Neural progenitor cell (in vitro differentiated cells): ENCODE measurements at regions not wholly inside any gene's neighbourhood (a gene's known extent, or its start where the extent isn't known, plus 50 kb on each side); places are given as distances from the start of the nearest gene placed in this dataset.

Experiments
- DNase-seq: peaks from one replicate; pipeline ENCODE4 v3.0.0-alpha.2; 2016; ENCODE audit warnings: low spot score
- H2AFZ ChIP-seq: fragments of 200-600 bp; sonication (generic); replicated peaks from 2 replicates; pipeline ENCODE4 v1.6.1; 2016; ENCODE audit warnings: antibody characterized with exemption
- H3F3A ChIP-seq: fragments of 200-600 bp; sonication (generic); 2 replicates; pipeline ENCODE4 v1.6.1; 2016; ENCODE audit warnings: antibody characterized with exemption, low read depth
- H3K27ac ChIP-seq: fragments of 200-600 bp; sonication (generic); 2 replicates; pipeline ENCODE4 v1.5.1; 2016; ENCODE audit warnings: mild to moderate bottlenecking
- H3K27me3 ChIP-seq: fragments of 200-600 bp; sonication (generic); 2 replicates; pipeline ENCODE4 v1.6.1; 2016; ENCODE audit warnings: mild to moderate bottlenecking, moderate library complexity
- H3K36me3 ChIP-seq: fragments of 200-600 bp; sonication (generic); 2 replicates; pipeline ENCODE4 v1.5.1; 2016
- H3K4me1 ChIP-seq: fragments of 200-600 bp; sonication (generic); 2 replicates; pipeline ENCODE4 v1.6.1; 2016; ENCODE audit warnings: mixed run types
- H3K4me2 ChIP-seq: fragments of 200-600 bp; sonication (generic); 2 replicates; pipeline ENCODE4 v1.6.1; 2016
- H3K4me3 ChIP-seq: fragments of 200-600 bp; sonication (generic); 2 replicates; pipeline ENCODE4 v1.5.1; 2016
- H3K79me2 ChIP-seq: fragments of 200-600 bp; sonication (generic); 2 replicates; pipeline ENCODE4 v1.6.1; 2016; ENCODE audit warnings: low read depth
- H3K9ac ChIP-seq: fragments of 200-600 bp; sonication (generic); 2 replicates; pipeline ENCODE4 v1.6.1; 2016
- H3K9me3 ChIP-seq: fragments of 200-600 bp; sonication (generic); 2 replicates; pipeline ENCODE4 v1.5.1; 2016; ENCODE audit warnings: low read depth
- H4K20me1 ChIP-seq: fragments of 200-600 bp; sonication (generic); 2 replicates; pipeline ENCODE4 v1.6.1; 2016; ENCODE audit warnings: low read depth
- H3K27ac Mint-ChIP-seq: 3 replicates; pipeline ENCODE4 v1.8.0; 2021; ENCODE audit warnings: mixed read lengths
- H3K27me3 Mint-ChIP-seq: 2 replicates; pipeline ENCODE4 v1.8.0; 2022; ENCODE audit warnings: low read depth, mild to moderate bottlenecking, inconsistent platforms, moderate library complexity, mixed read lengths; ENCODE audit not compliant: insufficient read depth
- H3K36me3 Mint-ChIP-seq: 3 replicates; pipeline ENCODE4 v1.8.0; 2021; ENCODE audit warnings: mixed read lengths
- H3K4me1 Mint-ChIP-seq: 3 replicates; pipeline ENCODE4 v1.8.0; 2021; ENCODE audit warnings: mixed read lengths
- H3K4me3 Mint-ChIP-seq: 3 replicates; pipeline ENCODE4 v1.8.0; 2021; ENCODE audit warnings: mild to moderate bottlenecking, moderate library complexity, mixed read lengths
- H3K9me3 Mint-ChIP-seq: 3 replicates; pipeline ENCODE4 v1.8.0; 2020; ENCODE audit warnings: mixed read lengths
- EZH2 ChIP-seq: fragments of 200-600 bp; sonication (generic); IDR thresholded peaks from 2 replicates; pipeline ENCODE4 v1.6.1; 2017; ENCODE audit warnings: antibody characterized with exemption, mild to moderate bottlenecking, moderate library complexity
- EZH2phosphoT487 ChIP-seq: fragments of 200-600 bp; sonication (generic); IDR thresholded peaks from 2 replicates; pipeline ENCODE4 v1.6.1; 2017; ENCODE audit warnings: antibody characterized with exemption
- TF ChIP-seq, protein P1 (sequence below): fragments of 200-600 bp; sonication (generic); IDR thresholded peaks from 2 replicates; pipeline ENCODE4 v1.5.1; 2017; ENCODE audit warnings: antibody characterized with exemption, mild to moderate bottlenecking

DNA sequence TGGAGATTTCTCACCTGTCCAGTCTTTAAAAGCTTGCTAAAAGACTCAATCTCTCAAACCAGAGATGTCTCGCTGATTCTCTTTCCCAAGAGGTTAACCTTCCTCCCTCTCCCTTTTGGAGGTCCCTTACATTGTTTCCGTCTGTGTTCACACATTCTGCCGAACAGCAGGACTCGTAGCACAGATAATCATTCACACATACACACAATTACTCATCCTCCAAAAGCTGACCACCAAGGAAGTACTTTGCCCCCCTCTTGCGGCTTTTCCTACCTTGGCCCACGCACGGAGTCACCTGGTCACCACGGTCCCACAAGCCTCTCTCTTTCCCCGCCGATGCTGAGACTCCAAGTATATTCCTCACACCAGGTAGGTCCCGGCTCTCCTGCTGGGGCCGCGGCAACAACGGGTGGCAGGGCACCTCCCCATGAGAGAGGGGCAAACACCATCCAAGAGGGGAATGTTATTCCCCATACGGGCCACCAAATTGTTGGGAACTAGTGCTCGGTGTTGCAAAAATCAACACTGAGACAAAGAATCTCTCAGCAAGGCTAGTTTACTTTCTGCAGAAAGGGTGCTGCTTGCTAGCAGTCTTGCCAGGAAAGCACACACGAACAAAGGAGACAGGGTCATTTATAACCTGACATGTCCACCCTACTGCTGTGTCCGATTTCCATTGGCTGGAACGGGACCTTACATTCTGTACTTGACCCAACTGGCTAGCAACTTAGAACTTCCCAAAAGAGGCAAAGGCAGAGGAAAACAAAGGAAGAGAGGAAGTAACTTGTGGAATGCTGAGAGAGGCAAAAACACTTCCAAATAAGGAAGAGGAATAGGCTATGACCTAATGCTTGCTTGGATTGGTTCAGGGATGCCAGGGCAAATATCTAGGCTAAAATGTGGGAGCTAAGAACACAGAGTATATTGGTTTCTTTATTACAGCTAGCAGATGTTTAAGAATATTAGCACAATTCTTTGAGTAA is 102.1 kb upstream of the NECTIN3 start:
- peak; percentile 46 for DNase-seq
- no peaks in the 10 kb centered on the region for H3K27me3 ChIP-seq
- peaks cover 20% of the 10 kb centered on the region for H3K9me3 Mint-ChIP-seq
- no peaks in the 10 kb centered on the region for H3F3A ChIP-seq
- peak overlapping the region; percentile 74 for H3K9ac ChIP-seq
- H3K4me1 Mint-ChIP-seq: no peaks in the 10 kb centered on the region
- peak overlapping the region; percentile 74 for H3K27ac ChIP-seq
- H2AFZ ChIP-seq: no peak overlapping the region
- H4K20me1 ChIP-seq: no peaks in the 10 kb centered on the region
- H3K36me3 ChIP-seq: no peaks in the 10 kb centered on the region
- peak overlapping the region; percentile 59 for H3K4me2 ChIP-seq
- peak overlapping the region; percentile 30 for H3K4me3 Mint-ChIP-seq
- H3K27me3 Mint-ChIP-seq: no peaks in the 10 kb centered on the region
- H3K36me3 Mint-ChIP-seq: no peaks in the 10 kb centered on the region
- H3K4me3 ChIP-seq: peak overlapping the region; percentile 47
- no peaks in the 10 kb centered on the region for H3K4me1 ChIP-seq
- TF ChIP-seq EZH2phosphoT487: no peak
- peaks cover 60% of the 10 kb centered on the region for H3K79me2 ChIP-seq
- H3K9me3 ChIP-seq: no peaks in the 10 kb centered on the region
- H3K27ac Mint-ChIP-seq: no peak overlapping the region

DNA sequence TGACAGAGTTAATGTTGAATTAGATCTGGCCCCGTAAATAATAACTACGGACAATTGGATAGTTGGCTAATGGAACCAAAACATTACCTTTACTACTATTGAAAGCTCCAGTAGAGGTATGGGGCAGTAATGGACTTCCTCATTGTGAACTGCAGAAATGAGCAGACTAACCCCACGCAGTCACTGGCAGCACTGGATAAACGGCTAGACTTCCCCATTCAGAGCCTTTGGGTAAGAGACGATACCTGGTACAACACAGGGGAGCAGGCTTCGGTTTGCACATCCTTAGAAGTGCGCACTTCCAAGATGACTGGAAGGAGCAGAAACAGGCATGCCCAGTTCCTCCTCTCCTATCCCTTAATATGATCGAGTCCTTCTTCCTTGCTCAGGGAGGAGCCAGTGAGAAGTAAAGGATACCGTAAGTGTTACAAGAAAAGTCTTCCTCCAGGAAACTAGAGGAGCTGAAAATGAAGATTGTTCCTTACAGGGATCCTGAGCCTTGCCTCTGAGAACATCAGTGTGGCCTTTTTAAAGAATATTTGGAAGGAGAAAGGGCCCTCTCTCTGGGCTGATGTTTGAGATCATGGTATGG is 100.5 kb upstream of the NECTIN3 start:
- Histone ChIP-seq H3K9ac (peak overlapping the region; percentile 6), H3K4me3 (peak overlapping the region; percentile 47), H3K4me2 (peak overlapping the region; percentile 59), H3K9me3 (no peaks in the 10 kb centered on the region), H3K27ac (no peak overlapping the region), H3K27me3 (no peaks in the 10 kb centered on the region), H3K36me3 (no peaks in the 10 kb centered on the region), H3F3A (no peaks in the 10 kb centered on the region), H3K4me1 (no peaks in the 10 kb centered on the region), H3K79me2 (peaks cover 46% of the 10 kb centered on the region), H2AFZ (no peak overlapping the region), H4K20me1 (no peaks in the 10 kb centered on the region)
- H3K4me1 Mint-ChIP-seq: no peaks in the 10 kb centered on the region
- H3K27me3 Mint-ChIP-seq: no peaks in the 10 kb centered on the region
- H3K9me3 Mint-ChIP-seq: peaks cover 14% of the 10 kb centered on the region
- peak; percentile 6 for DNase-seq
- no peaks in the 10 kb centered on the region for H3K36me3 Mint-ChIP-seq
- TF ChIP-seq EZH2 (no peak), EZH2phosphoT487 (no peak)
- TF ChIP-seq, protein P1, sequence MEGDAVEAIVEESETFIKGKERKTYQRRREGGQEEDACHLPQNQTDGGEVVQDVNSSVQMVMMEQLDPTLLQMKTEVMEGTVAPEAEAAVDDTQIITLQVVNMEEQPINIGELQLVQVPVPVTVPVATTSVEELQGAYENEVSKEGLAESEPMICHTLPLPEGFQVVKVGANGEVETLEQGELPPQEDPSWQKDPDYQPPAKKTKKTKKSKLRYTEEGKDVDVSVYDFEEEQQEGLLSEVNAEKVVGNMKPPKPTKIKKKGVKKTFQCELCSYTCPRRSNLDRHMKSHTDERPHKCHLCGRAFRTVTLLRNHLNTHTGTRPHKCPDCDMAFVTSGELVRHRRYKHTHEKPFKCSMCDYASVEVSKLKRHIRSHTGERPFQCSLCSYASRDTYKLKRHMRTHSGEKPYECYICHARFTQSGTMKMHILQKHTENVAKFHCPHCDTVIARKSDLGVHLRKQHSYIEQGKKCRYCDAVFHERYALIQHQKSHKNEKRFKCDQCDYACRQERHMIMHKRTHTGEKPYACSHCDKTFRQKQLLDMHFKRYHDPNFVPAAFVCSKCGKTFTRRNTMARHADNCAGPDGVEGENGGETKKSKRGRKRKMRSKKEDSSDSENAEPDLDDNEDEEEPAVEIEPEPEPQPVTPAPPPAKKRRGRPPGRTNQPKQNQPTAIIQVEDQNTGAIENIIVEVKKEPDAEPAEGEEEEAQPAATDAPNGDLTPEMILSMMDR: no peak
- H3K4me3 Mint-ChIP-seq: no peak overlapping the region
- H3K27ac Mint-ChIP-seq: no peak overlapping the region

- H2AFZ ChIP-seq: no peak overlapping the region
- Mint-ChIP-seq H3K27ac (no peak overlapping the region), H3K4me3 (no peak overlapping the region), H3K4me1 (no peaks in the 10 kb centered on the region), H3K9me3 (peaks cover 9% of the 10 kb centered on the region), H3K36me3 (no peaks in the 10 kb centered on the region), H3K27me3 (no peaks in the 10 kb centered on the region)
- no peaks in the 10 kb centered on the region for H3K4me1 ChIP-seq
- no peak overlapping the region for H3K4me2 ChIP-seq
- H3K9ac ChIP-seq: no peak overlapping the region
- H3K36me3 ChIP-seq: no peaks in the 10 kb centered on the region
- H4K20me1 ChIP-seq: no peaks in the 10 kb centered on the region
- peaks cover 25% of the 10 kb centered on the region for H3K79me2 ChIP-seq
- H3K9me3 ChIP-seq: no peaks in the 10 kb centered on the region
- TF ChIP-seq EZH2phosphoT487 (no peak), EZH2 (no peak)
- TF ChIP-seq, protein P1: no peak
- no peaks in the 10 kb centered on the region for H3F3A ChIP-seq
- H3K27ac ChIP-seq: no peak overlapping the region
- H3K27me3 ChIP-seq: no peaks in the 10 kb centered on the region
- H3K4me3 ChIP-seq: no peak overlapping the region
- no peak for DNase-seq
Measured at GRCh38 chr3:110973263-110973895, 98.2 kb upstream of the NECTIN3 start.
